HepG2 (cell line): ENCODE measurements at regions not wholly inside any gene's neighbourhood (a gene's known extent, or its start where the extent isn't known, plus 50 kb on each side); places are given as distances from the start of the nearest gene placed in this dataset.

Source experiments
- ATAC-seq: fragments of 200-7000 bp; cut with Tn5 transposase; 3 replicates; pipeline ENCODE4 v1.9.1; 2020; ENCODE audit warnings: mild to moderate bottlenecking, moderate library complexity
- BruUV-seq: library from RNA; stranded (reverse); fragments of 400-500 nt; replicated peaks from 2 replicates; lab custom pipeline; 2021; lab: Mats Ljungman, UMichigan
- CTCF ChIA-PET: fragments of 300-600 bp; formaldehyde crosslinking; extraction: SDS; loops from one replicate; lab custom pipeline; 2021; ENCODE audit warnings: low total read pairs, inconsistent platforms, low intra/inter-chr PET ratio; lab: Yijun Ruan, JAX
- POLR2A ChIA-PET: fragments of 350-600 bp; sonication (Branson Sonifier 250); formaldehyde crosslinking; loops from one replicate; lab custom pipeline; 2020; ENCODE audit warnings: antibody characterized with exemption, inconsistent platforms; lab: Yijun Ruan, JAX
- DNase-seq: peaks from one replicate; pipeline ENCODE4 v3.0.0-alpha.2; 2015; ENCODE audit warnings: low spot score
- FAIRE-seq: peaks from 3 replicates; lab custom pipeline; 2011; peaks lifted over from hg19 to GRCh38; lab: Jason Lieb, UNC
- H2AFZ ChIP-seq: one replicate; pipeline ENCODE4 v1.6.1; 2011; ENCODE audit warnings: low read length, inconsistent platforms
- H3K27ac ChIP-seq: fragments of 300-600 bp; 3 replicates; pipeline ENCODE4 v1.8.0; 2011; ENCODE audit warnings: mixed run types, mild to moderate bottlenecking, mixed read lengths, low read length, inconsistent platforms; ENCODE audit not compliant: insufficient read depth; ENCODE audit errors: extremely low read length
- H3K27me3 ChIP-seq, 2 experiments: fragments of 200-600 bp in 1 of 2; 2 replicates in 1 of 2; 3 replicates in 1 of 2; pipeline versions ENCODE4 v1.6.0 to v1.8.0; 2011; ENCODE audit warnings: low read length in 2 of 2, mild to moderate bottlenecking in 2 of 2, moderate library complexity in 2 of 2, inconsistent platforms in 1 of 2; ENCODE audit not compliant: insufficient read depth in 2 of 2, control insufficient read depth in 1 of 2
- H3K36me3 ChIP-seq, 2 experiments: fragments of 200-600 bp in 1 of 2; replicated peaks in 1 of 2; 2 replicates in 1 of 2; 3 replicates in 1 of 2; pipeline versions ENCODE4 v1.5.1 to v1.8.0; 2011; ENCODE audit warnings: low read length in 2 of 2, inconsistent platforms in 1 of 2; ENCODE audit not compliant: insufficient read depth in 2 of 2, control insufficient read depth in 1 of 2
- H3K4me1 ChIP-seq: 2 replicates; pipeline ENCODE4 v1.5.1; 2012; ENCODE audit warnings: low read length, inconsistent platforms; ENCODE audit not compliant: insufficient read depth
- H3K4me2 ChIP-seq: 2 replicates; pipeline ENCODE4 v1.6.0; 2011; ENCODE audit warnings: low read depth, low read length, inconsistent platforms
- H3K4me3 ChIP-seq, 3 experiments: fragments of 200-600 bp in 1 of 3; sonication (generic), shearing (Covaris generic) in 1 of 3; replicated peaks in 1 of 3; 2 replicates each; pipeline ENCODE4 v1.5.1; 2011 to 2016; ENCODE audit warnings: low read length in 3 of 3, inconsistent platforms in 2 of 3, low read depth in 2 of 3, mild to moderate bottlenecking in 2 of 3, control low read depth in 1 of 3, mixed read lengths in 1 of 3; ENCODE audit not compliant: insufficient read depth in 1 of 3
- H3K79me2 ChIP-seq: one replicate; pipeline ENCODE4 v1.6.1; 2011; ENCODE audit warnings: low read length, inconsistent platforms; ENCODE audit not compliant: insufficient read depth
- H3K9ac ChIP-seq: 2 replicates; pipeline ENCODE4 v1.6.0; 2011; ENCODE audit warnings: mild to moderate bottlenecking, low read depth, low read length, inconsistent platforms; ENCODE audit not compliant: insufficient read depth
- H3K9me3 ChIP-seq: 2 replicates; pipeline ENCODE4 v1.5.1; 2012; ENCODE audit warnings: mild to moderate bottlenecking, low read length
- H4K20me1 ChIP-seq: 2 replicates; pipeline ENCODE4 v1.6.0; 2011; ENCODE audit warnings: inconsistent platforms, mild to moderate bottlenecking, low read length, moderate library complexity; ENCODE audit not compliant: insufficient read depth
- CSRNP2 ChIP-seq: sonication (generic); formaldehyde crosslinking; conservative IDR thresholded peaks from 2 replicates; pipeline ENCODE4 v1.8.0; 2022; ENCODE audit warnings: low read depth, missing genetic modification reagents
- EHMT2 ChIP-seq: fragments of 200-600 bp; sonication (generic); IDR thresholded peaks from 2 replicates; pipeline ENCODE4 v1.7.0; 2017; ENCODE audit warnings: antibody characterized with exemption, low read depth, low read length, borderline replicate concordance
- FOSL1 ChIP-seq: sonication (generic); formaldehyde crosslinking; IDR thresholded peaks from 2 replicates; pipeline ENCODE4 v1.9.0; 2021; ENCODE audit warnings: missing genetic modification reagents, borderline replicate concordance
- ISX ChIP-seq: sonication (generic); formaldehyde crosslinking; conservative IDR thresholded peaks from 2 replicates; pipeline ENCODE4 v1.5.0; 2020; ENCODE audit warnings: missing genetic modification reagents
- PBX2 ChIP-seq: IDR thresholded peaks from 2 replicates; pipeline ENCODE4 v1.6.1; 2016; ENCODE audit warnings: control low read depth
- RARG ChIP-seq: sonication (generic); formaldehyde crosslinking; IDR thresholded peaks from 2 replicates; pipeline ENCODE4 v1.4.0; 2020; ENCODE audit warnings: low read depth, mild to moderate bottlenecking, missing genetic modification reagents
- RNF219 ChIP-seq: sonication (generic); formaldehyde crosslinking; IDR thresholded peaks from 2 replicates; pipeline ENCODE4 v1.5.0; 2020; ENCODE audit warnings: mild to moderate bottlenecking, missing genetic modification reagents
- SMAD1 ChIP-seq: sonication (generic); formaldehyde crosslinking; IDR thresholded peaks from 2 replicates; pipeline ENCODE4 v1.4.0; 2020; ENCODE audit warnings: missing genetic modification reagents, low read depth, mild to moderate bottlenecking, borderline replicate concordance
- TMF1 ChIP-seq: sonication (generic); formaldehyde crosslinking; IDR thresholded peaks from 2 replicates; pipeline ENCODE4 v1.8.1; 2022; ENCODE audit warnings: low read depth, missing genetic modification reagents
- ZNF101 ChIP-seq: sonication (generic); formaldehyde crosslinking; IDR thresholded peaks from 2 replicates; pipeline ENCODE4 v1.4.0; 2020; ENCODE audit warnings: mild to moderate bottlenecking, low read depth, missing genetic modification reagents, borderline replicate concordance
- ZNF362 ChIP-seq: sonication (generic); formaldehyde crosslinking; IDR thresholded peaks from 2 replicates; pipeline ENCODE4 v1.4.0; 2020; ENCODE audit warnings: missing genetic modification reagents, mild to moderate bottlenecking, borderline replicate concordance
- ZNF414 ChIP-seq: sonication (generic); formaldehyde crosslinking; IDR thresholded peaks from 2 replicates; pipeline ENCODE4 v1.5.0; 2020; ENCODE audit warnings: missing genetic modification reagents
- ZNF431 ChIP-seq: sonication (generic); formaldehyde crosslinking; IDR thresholded peaks from 2 replicates; pipeline ENCODE4 v1.9.0; 2022; ENCODE audit warnings: missing genetic modification reagents, low read depth, mild to moderate bottlenecking, borderline replicate concordance
- ZNF670 ChIP-seq: sonication (generic); formaldehyde crosslinking; IDR thresholded peaks from 2 replicates; pipeline ENCODE4 v1.8.0; 2022; ENCODE audit warnings: mild to moderate bottlenecking, missing genetic modification reagents, borderline replicate concordance
- in situ Hi-C: cut with HindIII; loops from 2 replicates; pipeline ENCODE4 v1.10.0; 2017; ENCODE audit warnings: low pct_unique_long_range_greater_than_20kb; ENCODE audit not compliant: extremely low pct_ligation_motif_present
- intact Hi-C: fragments of 100-400 bp; cut with micrococcal nuclease; formaldehyde crosslinking; loops from one replicate; pipeline ENCODE4 v1.10.0; 2022; ENCODE audit not compliant: unreplicated experiment
- TF ChIP-seq, protein P1 (sequence below): sonication (generic); formaldehyde crosslinking; IDR thresholded peaks from 2 replicates; pipeline ENCODE4 v1.4.0; 2020; ENCODE audit warnings: missing genetic modification reagents

DNA sequence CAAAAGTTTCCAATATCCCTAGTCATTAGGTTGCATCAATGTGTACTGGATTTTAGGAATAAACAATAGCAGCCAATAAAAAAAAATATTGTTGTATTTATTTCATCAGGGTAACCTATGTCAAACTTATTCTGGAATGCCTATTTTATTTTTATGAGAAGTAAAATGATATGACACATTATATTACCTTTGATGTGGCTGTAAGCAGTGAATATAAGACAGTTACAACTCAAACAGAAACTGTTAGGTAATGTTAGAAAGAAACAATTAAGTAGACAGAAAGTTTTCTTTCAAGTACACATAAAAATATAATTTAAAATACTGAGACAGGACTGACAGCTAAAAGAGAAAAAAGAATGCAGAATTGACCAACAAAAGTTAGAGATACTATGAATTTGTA, 65.5 kb downstream of the GNG10 start:
- ChIA-PET CTCF (no interaction called here), POLR2A (no interaction called here)
- Histone ChIP-seq H2AFZ (no peak overlapping the region), H3K36me3 (no peaks in the 10 kb centered on the region), H3K4me2 (no peak overlapping the region), H3K4me3 (no peak overlapping the region), H3K27ac (no peak overlapping the region), H3K9ac (no peak overlapping the region), H3K4me1 (peaks cover 10% of the 10 kb centered on the region), H4K20me1 (no peaks in the 10 kb centered on the region), H3K27me3 (no peaks in the 10 kb centered on the region), H3K79me2 (no peaks in the 10 kb centered on the region), H3K9me3 (no peaks in the 10 kb centered on the region)
- FAIRE-seq, result no peak
- no peak for ATAC-seq
- in situ Hi-C loops (no loop called here), intact Hi-C loops (no loop called here)
- BruUV-seq, result no TSS peak
- DNase-seq, result no peak
- TF ChIP-seq ZNF670 (CRISPR knock-in tag), result no peak
- no peak for TF ChIP-seq TMF1 (CRISPR knock-in tag)
- TF ChIP-seq EHMT2, result no peak
- no peak for TF ChIP-seq SMAD1 (CRISPR knock-in tag)
- TF ChIP-seq ZNF431 (CRISPR knock-in tag), result no peak
- TF ChIP-seq ZNF101 (CRISPR knock-in tag), result no peak
- no peak for TF ChIP-seq CSRNP2
- no peak for TF ChIP-seq ZNF414 (CRISPR knock-in tag)
- no peak for TF ChIP-seq FOSL1 (CRISPR knock-in tag)
- no peak for TF ChIP-seq PBX2 (CRISPR knock-in tag)
- TF ChIP-seq ZNF362 (CRISPR knock-in tag), result no peak
- no peak for TF ChIP-seq RARG (CRISPR knock-in tag)
- TF ChIP-seq RNF219, result no peak
- TF ChIP-seq ISX (CRISPR knock-in tag), result no peak
- TF ChIP-seq, protein P1, sequence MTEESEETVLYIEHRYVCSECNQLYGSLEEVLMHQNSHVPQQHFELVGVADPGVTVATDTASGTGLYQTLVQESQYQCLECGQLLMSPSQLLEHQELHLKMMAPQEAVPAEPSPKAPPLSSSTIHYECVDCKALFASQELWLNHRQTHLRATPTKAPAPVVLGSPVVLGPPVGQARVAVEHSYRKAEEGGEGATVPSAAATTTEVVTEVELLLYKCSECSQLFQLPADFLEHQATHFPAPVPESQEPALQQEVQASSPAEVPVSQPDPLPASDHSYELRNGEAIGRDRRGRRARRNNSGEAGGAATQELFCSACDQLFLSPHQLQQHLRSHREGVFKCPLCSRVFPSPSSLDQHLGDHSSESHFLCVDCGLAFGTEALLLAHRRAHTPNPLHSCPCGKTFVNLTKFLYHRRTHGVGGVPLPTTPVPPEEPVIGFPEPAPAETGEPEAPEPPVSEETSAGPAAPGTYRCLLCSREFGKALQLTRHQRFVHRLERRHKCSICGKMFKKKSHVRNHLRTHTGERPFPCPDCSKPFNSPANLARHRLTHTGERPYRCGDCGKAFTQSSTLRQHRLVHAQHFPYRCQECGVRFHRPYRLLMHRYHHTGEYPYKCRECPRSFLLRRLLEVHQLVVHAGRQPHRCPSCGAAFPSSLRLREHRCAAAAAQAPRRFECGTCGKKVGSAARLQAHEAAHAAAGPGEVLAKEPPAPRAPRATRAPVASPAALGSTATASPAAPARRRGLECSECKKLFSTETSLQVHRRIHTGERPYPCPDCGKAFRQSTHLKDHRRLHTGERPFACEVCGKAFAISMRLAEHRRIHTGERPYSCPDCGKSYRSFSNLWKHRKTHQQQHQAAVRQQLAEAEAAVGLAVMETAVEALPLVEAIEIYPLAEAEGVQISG, result no peak
